ENCODE measurements at regions not wholly inside any gene's neighbourhood (a gene's known extent, or its start where the extent isn't known, plus 50 kb on each side); places are given as distances from the start of the nearest gene placed in this dataset.

GRCh38 chr10:88083597-88083989 is 220.2 kb downstream of the PTEN start:
- DNase-seq = no peak

DNA sequence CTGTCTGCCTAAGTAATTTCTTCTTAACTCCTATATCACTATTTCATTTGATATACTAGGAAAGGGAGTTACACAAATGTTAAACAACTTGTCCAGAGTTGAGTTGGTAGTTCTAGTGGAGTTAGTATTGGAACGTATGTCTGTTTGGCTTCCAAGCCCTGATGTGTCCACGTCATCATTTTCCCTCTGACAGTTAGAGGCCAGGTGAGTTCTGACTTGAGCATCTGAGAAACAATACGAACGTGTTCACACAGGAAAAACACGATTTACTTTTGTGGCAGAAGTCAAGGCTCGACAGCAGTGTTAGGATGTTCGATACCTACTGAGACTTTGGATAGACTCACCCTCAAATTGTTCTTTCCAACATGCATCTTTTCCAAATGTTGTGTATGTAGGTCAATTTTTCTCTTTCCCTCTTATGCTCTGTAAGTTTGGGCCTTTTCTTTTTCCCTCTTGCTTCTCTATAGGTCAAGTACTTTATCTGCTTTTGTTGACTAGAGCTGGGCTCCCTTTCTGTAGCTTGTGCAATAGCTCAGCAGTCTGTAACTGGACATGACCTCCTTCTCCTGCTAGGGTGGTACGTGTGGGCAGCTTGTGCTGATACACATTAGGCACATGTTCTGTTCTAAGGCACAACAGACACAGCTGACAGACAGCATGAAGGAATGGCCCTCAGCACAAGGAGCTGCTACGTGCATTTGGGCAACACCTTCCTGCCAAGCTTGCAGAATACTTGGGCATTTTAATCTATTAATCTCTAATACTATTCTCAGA is 222.9 kb downstream of the PTEN start:
- no peak for DNase-seq

- no peak for DNase-seq
These were observed 225.3 kb downstream of the PTEN start for GRCh38 chr10:88088441-88089340.

GRCh38 chr10:88089498-88089897 is 226.1 kb downstream of the PTEN start:
- no peak for DNase-seq

- no peak for DNase-seq
These were observed 227.3 kb downstream of the PTEN start for GRCh38 chr10:88090568-88091214.

GRCh38 chr10:88091490-88092061 is 228.2 kb downstream of the PTEN start:
- DNase-seq = peak; percentile 8

DNA sequence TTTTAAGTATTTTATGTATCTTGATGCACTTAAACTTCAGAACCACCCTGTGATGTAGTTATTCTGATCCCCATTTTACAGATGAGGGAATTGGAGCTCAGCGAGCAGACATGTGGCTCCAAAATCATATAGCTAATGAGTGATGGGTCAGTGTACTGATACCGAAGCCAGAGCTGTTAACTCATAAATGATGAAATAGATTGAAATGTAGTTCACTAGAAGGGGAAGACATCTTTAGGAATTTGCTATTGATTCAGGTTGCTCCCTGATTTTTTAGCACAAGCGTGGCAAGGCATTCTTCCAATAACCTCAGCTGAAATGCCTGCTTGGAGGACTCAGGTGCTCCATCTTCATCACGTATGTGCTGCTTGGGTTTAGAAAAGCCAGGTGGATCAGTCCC is 228.8 kb downstream of the PTEN start:
- no peak for DNase-seq

DNA sequence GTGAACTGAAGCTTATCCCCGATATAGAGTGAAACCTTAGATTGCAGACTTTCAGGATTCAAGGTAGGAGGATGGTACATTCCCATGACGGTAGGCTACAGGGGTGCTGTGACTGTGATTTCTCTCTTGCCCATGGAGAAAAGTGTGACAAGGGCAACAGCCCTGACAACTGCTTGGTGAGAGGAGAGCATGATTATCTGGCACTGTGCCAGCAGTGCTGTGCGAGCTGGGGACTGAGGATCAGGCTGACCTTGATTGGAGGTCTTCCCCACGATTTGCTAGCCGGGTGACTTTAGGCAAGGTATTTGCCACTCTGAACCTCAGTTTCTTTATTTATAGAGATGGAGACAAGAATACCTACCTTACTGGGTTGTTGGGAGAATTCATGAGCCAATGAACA is 229.5 kb downstream of the PTEN start:
- DNase-seq = no peak

DNA sequence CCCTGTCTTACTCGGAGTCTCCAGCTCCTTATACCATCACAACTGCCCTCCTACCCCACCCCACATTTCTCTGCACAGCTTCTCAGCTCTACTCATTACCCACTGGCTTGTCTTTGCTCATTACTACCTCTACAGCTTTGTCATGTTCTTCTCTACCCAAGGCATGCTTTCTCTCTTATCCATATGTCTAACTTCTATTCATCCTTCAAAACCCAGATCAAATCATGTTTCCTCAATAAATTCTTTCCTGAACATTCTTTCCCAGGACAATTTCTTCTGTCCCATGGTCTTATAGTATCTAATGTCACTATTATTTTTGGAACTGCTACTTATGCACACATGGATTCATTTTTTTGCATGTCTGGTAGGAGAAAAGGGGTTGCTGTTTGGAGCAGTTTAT is 231.4 kb downstream of the PTEN start:
- no peak for DNase-seq

- no peak for DNase-seq
These were observed 231.8 kb downstream of the PTEN start for GRCh38 chr10:88095223-88095721.

DNA sequence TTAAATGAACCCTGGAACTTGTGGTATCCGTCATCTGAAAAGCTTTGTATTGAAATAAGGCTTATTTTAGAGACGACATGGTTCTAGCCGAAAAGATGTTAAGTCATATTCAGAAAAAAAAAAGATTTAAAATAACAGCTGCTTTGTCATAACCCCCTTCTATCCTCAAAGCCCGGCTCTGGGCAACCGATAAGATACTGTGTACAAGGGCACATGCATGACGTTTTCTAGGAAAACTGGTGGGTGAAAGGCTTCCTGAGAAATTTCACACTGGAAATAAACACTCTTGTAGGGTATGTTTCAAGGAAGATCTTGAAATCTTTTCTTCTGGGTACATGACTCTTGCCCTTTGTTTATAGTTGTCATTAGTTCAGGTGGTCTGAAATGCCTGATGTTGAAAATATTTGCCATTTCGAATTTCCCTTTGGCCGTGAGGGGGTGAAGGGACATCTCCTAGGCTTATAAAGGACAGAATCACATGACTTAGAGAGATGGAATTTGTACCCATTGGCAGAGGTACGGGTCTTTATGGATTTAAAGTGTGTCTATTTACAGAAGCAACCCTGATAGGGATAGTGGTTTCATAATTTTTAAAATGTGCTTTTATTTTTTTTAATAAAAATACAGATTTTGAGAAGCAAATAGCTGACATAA is 232.5 kb downstream of the PTEN start:
- DNase-seq = no peak

GRCh38 chr10:88097092-88097516 is 233.7 kb downstream of the PTEN start:
- DNase-seq = no peak

DNA sequence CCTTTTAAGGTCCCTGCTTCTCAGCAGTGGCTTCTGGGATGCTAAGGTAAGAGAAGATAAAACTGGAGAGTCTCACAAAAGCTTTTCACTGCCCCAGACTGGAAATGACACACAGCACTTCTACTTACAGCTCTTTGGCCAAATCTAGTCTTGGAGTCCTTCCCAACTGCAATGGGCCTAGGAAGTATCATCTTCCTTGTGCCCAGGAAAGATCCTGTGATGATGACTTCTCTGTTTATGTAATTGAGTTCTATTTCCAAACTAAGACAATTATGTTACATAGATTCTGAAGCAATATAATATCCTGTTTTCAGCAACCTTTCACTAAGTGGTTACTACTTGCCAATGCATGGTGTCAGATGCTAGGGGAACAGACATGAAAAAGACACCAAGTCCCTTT is 234.1 kb downstream of the PTEN start:
- DNase-seq = no peak

GRCh38 chr10:88100281-88100680 is 236.9 kb downstream of the PTEN start:
- no peak for DNase-seq

DNA sequence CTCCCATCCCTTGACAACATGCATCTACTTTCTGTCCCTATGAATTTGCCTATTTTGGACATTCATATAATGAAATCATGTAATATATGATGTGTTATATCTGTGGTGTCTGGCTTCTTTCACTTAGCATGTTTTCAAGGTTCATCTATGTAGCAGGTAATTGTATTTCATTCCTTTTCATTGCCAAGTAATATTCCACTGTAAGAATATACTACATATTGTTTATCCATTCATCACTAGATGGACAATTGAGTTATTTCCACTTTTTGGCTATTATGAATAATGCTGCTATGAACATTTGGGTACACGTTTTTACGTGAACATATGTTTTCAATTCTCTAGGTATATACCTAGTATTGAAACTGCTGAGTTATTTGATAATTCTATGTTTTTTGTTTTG is 238.2 kb downstream of the PTEN start:
- DNase-seq = no peak

GRCh38 chr10:88103576-88103975 is 240.2 kb downstream of the PTEN start:
- no peak for DNase-seq

GRCh38 chr10:88104223-88104622 is 240.8 kb downstream of the PTEN start:
- no peak for DNase-seq

GRCh38 chr10:88106366-88106765 is 242.9 kb downstream of the PTEN start:
- no peak for DNase-seq

GRCh38 chr10:88107296-88108097 is 244.1 kb downstream of the PTEN start:
- DNase-seq = no peak

GRCh38 chr10:88108115-88108610 is 244.7 kb downstream of the PTEN start:
- no peak for DNase-seq

GRCh38 chr10:88110355-88110754 is 246.9 kb downstream of the PTEN start:
- no peak for DNase-seq

Data from effector CD8-positive, alpha-beta T cell (primary cell).